Neural cell (in vitro differentiated cells): ENCODE measurements at regions not wholly inside any gene's neighbourhood (a gene's known extent, or its start where the extent isn't known, plus 50 kb on each side); places are given as distances from the start of the nearest gene placed in this dataset.

ENCODE experiments used
- H2AFZ ChIP-seq: fragments of 200-600, 300-800 bp; sonication (generic), shearing (Covaris generic); 2 replicates; pipeline ENCODE4 v1.6.0; 2014; ENCODE audit warnings: low read depth, mild to moderate bottlenecking, antibody characterized with exemption, low read length, moderate library complexity
- H3F3A ChIP-seq: fragments of 200-600 bp; shearing (Covaris generic); 2 replicates; pipeline ENCODE4 v1.6.1; 2016; ENCODE audit warnings: mild to moderate bottlenecking, moderate library complexity, mixed read lengths, antibody characterized with exemption, low read length; ENCODE audit not compliant: insufficient read depth, poor library complexity, severe bottlenecking
- H3K27ac ChIP-seq: fragments of 200-600, 300-800 bp; sonication (generic), shearing (Covaris generic); 2 replicates; pipeline ENCODE4 v1.5.1; 2014; ENCODE audit warnings: mild to moderate bottlenecking, low read length, moderate library complexity
- H3K27me3 ChIP-seq: fragments of 300-800, 200-600 bp; sonication (generic), shearing (Covaris generic); 2 replicates; pipeline ENCODE4 v1.6.0; 2014; ENCODE audit warnings: mild to moderate bottlenecking, low read depth, low read length, moderate library complexity; ENCODE audit not compliant: insufficient read depth
- H3K36me3 ChIP-seq: fragments of 300-800, 200-600 bp; sonication (generic), shearing (Covaris generic); 2 replicates; pipeline ENCODE4 v1.5.1; 2014; ENCODE audit warnings: mild to moderate bottlenecking, antibody characterized with exemption, low read length, moderate library complexity; ENCODE audit not compliant: insufficient read depth
- H3K4me2 ChIP-seq: fragments of 300-800, 200-600 bp; sonication (generic), shearing (Covaris generic); 2 replicates; pipeline ENCODE4 v1.6.0; 2014; ENCODE audit warnings: mild to moderate bottlenecking, low read length
- H3K4me3 ChIP-seq: fragments of 300-800, 200-600 bp; sonication (generic), shearing (Covaris generic); 2 replicates; pipeline ENCODE4 v1.5.1; 2014; ENCODE audit warnings: mild to moderate bottlenecking, low read length, moderate library complexity
- H3K79me2 ChIP-seq: fragments of 200-600 bp; shearing (Covaris generic); replicated peaks from 2 replicates; pipeline ENCODE4 v1.6.0; 2014; ENCODE audit warnings: mild to moderate bottlenecking, low read length, moderate library complexity; ENCODE audit not compliant: insufficient read depth
- H3K9ac ChIP-seq: fragments of 300-800, 200-600 bp; sonication (generic), shearing (Covaris generic); 2 replicates; pipeline ENCODE4 v1.6.1; 2016; ENCODE audit warnings: mild to moderate bottlenecking, low read length, mixed read lengths
- H3K9me2 ChIP-seq: fragments of 200-600 bp; shearing (Covaris generic); 2 replicates; pipeline ENCODE4 v1.6.1; 2016; ENCODE audit warnings: mild to moderate bottlenecking, low read length, mixed read lengths; ENCODE audit not compliant: insufficient read depth
- H3K9me3 ChIP-seq: fragments of 200-600, 300-800 bp; sonication (generic), shearing (Covaris generic); 2 replicates; pipeline ENCODE4 v1.6.1; 2016; ENCODE audit warnings: mild to moderate bottlenecking, mixed run types, low read length, moderate library complexity, mixed read lengths
- H4K20me1 ChIP-seq: fragments of 200-600 bp; shearing (Covaris generic); 2 replicates; pipeline ENCODE4 v1.6.1; 2016; ENCODE audit warnings: mild to moderate bottlenecking, mixed run types; ENCODE audit not compliant: insufficient read depth
- CTCF ChIP-seq: fragments of 450-650 bp; IDR thresholded peaks from 2 replicates; pipeline ENCODE4 v1.5.1; 2014; ENCODE audit warnings: antibody characterized with exemption, mild to moderate bottlenecking, moderate library complexity; ENCODE audit not compliant: poor library complexity, severe bottlenecking
- EP300 ChIP-seq: fragments of 450-650 bp; conservative IDR thresholded peaks from 2 replicates; pipeline ENCODE4 v1.6.1; 2014; ENCODE audit warnings: antibody characterized with exemption, mild to moderate bottlenecking, moderate library complexity; ENCODE audit not compliant: poor library complexity, severe bottlenecking
- EZH2 ChIP-seq: fragments of 200-600, 300-800 bp; shearing (Covaris generic), sonication (generic); IDR thresholded peaks from 2 replicates; pipeline ENCODE4 v1.6.1; 2014; ENCODE audit warnings: antibody characterized with exemption, low read length, borderline replicate concordance, mild to moderate bottlenecking; ENCODE audit not compliant: insufficient read depth, poor library complexity, severe bottlenecking
- MXI1 ChIP-seq: fragments of 450-650 bp; conservative IDR thresholded peaks from 2 replicates; pipeline ENCODE4 v1.6.1; 2014; ENCODE audit warnings: antibody characterized with exemption, mild to moderate bottlenecking; ENCODE audit not compliant: poor library complexity, severe bottlenecking
- POLR2AphosphoS5 ChIP-seq: IDR thresholded peaks from 2 replicates; pipeline ENCODE4 v1.6.1; 2012
- RAD21 ChIP-seq: fragments of 450-650 bp; conservative IDR thresholded peaks from 2 replicates; pipeline ENCODE4 v1.6.1; 2014; ENCODE audit warnings: antibody characterized with exemption, mild to moderate bottlenecking, moderate library complexity
- REST ChIP-seq: IDR thresholded peaks from 2 replicates; pipeline ENCODE4 v1.6.1; 2012; ENCODE audit warnings: borderline replicate concordance
- SMC3 ChIP-seq: fragments of 450-650 bp; conservative IDR thresholded peaks from 2 replicates; pipeline ENCODE4 v1.6.1; 2014; ENCODE audit warnings: antibody characterized with exemption, mild to moderate bottlenecking, moderate library complexity; ENCODE audit not compliant: poor library complexity
- TAF1 ChIP-seq: IDR thresholded peaks from 2 replicates; pipeline ENCODE4 v1.6.1; 2012; ENCODE audit warnings: low read depth

- TF ChIP-seq MXI1 (no peak), CTCF (no peak), EZH2 (no peak), RAD21 (no peak), TAF1 (no peak), REST (no peak), POLR2AphosphoS5 (no peak), SMC3 (no peak), EP300 (no peak)
- H3K27me3 ChIP-seq = no peaks in the 10 kb centered on the region
- H3K27ac ChIP-seq = no peak overlapping the region
- H3K9me3 ChIP-seq = no peaks in the 10 kb centered on the region
- H3F3A ChIP-seq = no peaks in the 10 kb centered on the region
- H3K4me2 ChIP-seq = no peak overlapping the region
- H3K9ac ChIP-seq = no peak overlapping the region
- no peak overlapping the region for H3K4me3 ChIP-seq
- H2AFZ ChIP-seq = no peak overlapping the region
- H3K36me3 ChIP-seq = no peaks in the 10 kb centered on the region
- no peaks in the 10 kb centered on the region for H3K79me2 ChIP-seq
- no peaks in the 10 kb centered on the region for H3K9me2 ChIP-seq
- no peaks in the 10 kb centered on the region for H4K20me1 ChIP-seq
These were observed 77.4 kb upstream of the OSR1 start for GRCh38 chr2:19435815-19436214.

- Histone ChIP-seq H3K4me3 (no peak overlapping the region), H3K36me3 (no peaks in the 10 kb centered on the region)
These were observed 76.0 kb upstream of the OSR1 start for GRCh38 chr2:19434413-19434812.

More at GRCh38 chr2:19434413-19434812, 76.0 kb upstream of the OSR1 start:
- Histone ChIP-seq H3K4me2 (no peak overlapping the region), H2AFZ (no peak overlapping the region), H3K9me2 (no peaks in the 10 kb centered on the region), H3K9me3 (no peaks in the 10 kb centered on the region), H3K27ac (no peak overlapping the region), H3K27me3 (no peaks in the 10 kb centered on the region), H3F3A (no peaks in the 10 kb centered on the region), H4K20me1 (no peaks in the 10 kb centered on the region), H3K9ac (no peak overlapping the region), H3K79me2 (no peaks in the 10 kb centered on the region)
- TF ChIP-seq POLR2AphosphoS5 (no peak), SMC3 (no peak), TAF1 (no peak), MXI1 (no peak), RAD21 (no peak), CTCF (no peak), REST (no peak), EP300 (no peak), EZH2 (no peak)
